HG02938 (cell line): ENCODE measurements at regions not wholly inside any gene's neighbourhood (a gene's known extent, or its start where the extent isn't known, plus 50 kb on each side); places are given as distances from the start of the nearest gene placed in this dataset.

Experiments used
- ATAC-seq: cut with Tn5 transposase; IDR thresholded peaks from one replicate; pipeline ENCODE4 v1.9.1; 2021; ENCODE audit warnings: mild to moderate bottlenecking, moderate library complexity; ENCODE audit not compliant: unreplicated experiment

- ATAC-seq, result no peak
These were observed 614.1 kb downstream of the PCDH7 start for GRCh38 chr4:31334086-31334910.

DNA sequence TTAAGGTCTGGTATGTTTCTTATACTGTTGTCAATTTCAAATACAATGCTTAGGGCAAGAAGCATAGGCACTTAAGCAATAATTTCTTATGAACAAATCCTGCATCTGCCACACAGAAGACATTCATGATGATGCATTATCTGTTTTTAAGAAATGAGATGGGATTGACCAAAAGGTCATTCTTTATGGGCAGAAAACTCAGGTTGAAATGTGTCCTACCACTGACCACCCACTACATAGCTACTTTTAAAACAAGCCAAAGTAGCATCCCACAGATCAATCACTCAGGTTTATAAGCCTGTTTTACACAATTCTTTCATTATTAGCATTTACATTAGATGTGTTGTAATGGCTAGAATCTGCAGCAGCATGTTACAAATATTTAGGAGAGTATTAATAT is 617.8 kb downstream of the PCDH7 start:
- ATAC-seq, result no peak

DNA sequence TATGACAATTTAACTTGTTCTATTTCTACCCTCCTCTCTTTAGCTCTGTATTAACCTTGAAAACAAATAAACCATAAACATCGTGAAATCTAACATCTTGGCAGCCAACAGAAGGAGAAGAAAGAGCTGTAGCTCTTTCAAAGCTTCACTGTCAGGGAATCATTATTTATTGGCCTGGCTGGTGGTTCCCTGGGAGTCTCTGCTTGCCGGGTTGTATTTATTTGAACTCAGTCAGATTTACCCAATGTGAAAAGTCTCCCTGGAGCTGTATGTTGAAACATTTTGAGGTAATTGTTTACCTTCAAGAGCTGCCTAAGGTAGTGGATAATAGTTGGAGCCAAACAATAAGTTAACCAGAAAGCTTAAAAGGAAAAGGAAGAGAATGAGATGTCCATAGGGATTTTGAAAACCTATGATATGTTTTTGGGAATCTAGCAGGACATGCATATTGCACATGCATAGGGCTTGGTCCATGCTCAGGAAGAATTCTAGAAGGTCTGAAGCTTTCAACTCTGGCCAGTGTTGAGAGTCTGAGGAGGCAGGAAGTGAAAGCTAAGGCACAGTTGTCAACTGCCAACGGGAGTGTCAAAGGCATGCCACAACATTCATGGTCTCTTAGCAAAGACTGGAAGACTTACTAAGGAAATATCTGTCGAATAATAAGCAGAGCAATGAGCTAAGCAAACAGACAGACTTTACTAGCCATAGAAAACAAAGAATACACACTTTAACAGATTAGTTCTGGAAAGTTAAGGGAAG is 621.6 kb downstream of the PCDH7 start:
- no peak for ATAC-seq

GRCh38 chr4:31343061-31343460 is 622.9 kb downstream of the PCDH7 start:
- no peak for ATAC-seq

DNA sequence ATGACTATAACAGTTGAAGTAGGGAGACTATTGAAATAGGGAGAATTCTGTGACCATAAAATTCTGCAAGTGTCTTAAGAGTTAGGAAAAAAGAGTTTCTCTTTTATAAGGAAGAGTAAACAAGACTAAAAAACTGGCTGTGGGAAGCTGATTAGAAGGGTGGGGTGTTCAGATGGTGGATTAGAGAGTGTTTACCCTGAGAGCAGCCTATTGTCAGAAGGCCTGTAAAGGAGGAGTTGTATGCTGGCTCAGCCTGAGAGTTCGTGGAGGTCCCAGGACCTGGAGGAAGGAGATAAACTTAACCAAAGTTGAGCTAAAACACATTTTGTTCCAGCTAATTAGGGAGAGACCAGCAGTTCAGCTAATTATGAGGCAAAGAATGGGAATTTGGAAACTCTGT is 629.7 kb downstream of the PCDH7 start:
- ATAC-seq, result no peak

GRCh38 chr4:31351695-31352094 is 631.5 kb downstream of the PCDH7 start:
- ATAC-seq, result no peak

DNA sequence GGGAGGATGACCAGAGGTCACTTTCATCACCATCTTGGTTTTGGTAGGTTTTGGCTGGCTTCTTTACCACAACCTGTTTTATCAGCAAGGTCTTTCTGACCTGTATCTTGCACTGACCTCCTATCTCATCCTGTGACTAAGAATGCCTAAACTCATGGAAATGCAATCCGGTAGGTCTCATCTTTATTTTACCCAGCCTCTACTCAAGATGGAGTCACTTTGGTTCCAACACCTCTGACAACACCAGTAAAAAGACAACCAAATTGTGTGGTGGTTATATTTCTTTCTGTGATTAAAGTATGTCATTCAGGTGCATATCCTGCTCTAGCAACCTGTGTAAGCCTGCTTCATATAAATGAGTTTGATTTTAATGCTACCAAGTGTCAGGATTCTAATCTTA is 636.7 kb downstream of the PCDH7 start:
- ATAC-seq, result no peak

DNA sequence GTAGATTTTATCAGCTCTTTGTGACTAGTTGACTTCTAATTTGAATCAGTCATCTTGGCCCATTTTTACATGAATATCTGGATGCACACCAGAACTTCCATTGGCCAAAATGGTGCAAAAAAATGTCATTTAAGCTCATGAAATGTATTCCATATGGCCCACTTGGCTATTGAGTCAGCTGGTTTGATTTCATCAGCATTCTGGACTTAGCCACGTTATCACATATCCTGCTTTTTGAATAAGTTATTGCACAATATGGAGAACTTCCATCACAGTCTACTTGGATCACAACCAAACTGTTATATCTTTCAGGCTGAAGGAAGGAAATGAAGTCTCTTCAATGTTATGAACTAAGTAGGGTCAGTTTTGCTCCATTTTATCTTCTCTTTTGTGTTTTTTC is 640.6 kb downstream of the PCDH7 start:
- no peak for ATAC-seq

GRCh38 chr4:31362756-31363155 is 642.6 kb downstream of the PCDH7 start:
- no peak for ATAC-seq

DNA sequence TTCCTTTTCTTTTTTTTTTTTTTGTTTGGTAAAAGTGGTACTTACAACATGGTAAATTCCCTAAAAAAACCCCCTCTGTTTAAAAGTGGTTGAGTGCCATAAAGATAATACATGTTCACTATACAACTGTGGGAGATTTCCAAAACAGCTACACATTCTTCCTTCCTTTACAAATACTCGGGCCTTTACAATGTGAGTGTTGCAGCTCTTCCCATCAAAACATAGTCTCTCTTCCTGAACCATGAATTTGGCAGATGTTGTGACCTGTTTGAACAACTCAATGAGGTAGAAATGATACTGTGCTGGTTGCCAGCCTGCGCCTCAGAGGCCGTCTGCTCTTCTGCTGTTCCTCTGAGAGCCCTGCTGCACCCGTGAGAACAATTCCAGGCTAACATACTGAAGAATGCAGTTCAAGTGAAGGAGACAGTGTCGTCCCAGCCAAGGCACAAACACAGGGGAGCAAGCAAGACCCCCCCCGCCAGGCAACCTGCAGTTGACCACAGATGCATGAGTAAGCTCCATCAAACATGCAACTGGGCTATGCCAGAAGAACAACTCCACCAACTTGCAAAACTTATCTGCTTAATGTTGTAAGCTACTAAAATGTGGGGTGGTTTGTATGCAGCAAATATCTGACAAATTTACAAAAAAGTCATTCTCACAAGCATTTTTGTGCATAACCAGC is 645.0 kb downstream of the PCDH7 start:
- ATAC-seq, result no peak

GRCh38 chr4:31366041-31366440 is 645.9 kb downstream of the PCDH7 start:
- ATAC-seq, result no peak

- ATAC-seq, result peak; percentile 98
These were observed 650.8 kb downstream of the PCDH7 start for GRCh38 chr4:31370866-31371465.

GRCh38 chr4:31374256-31374960 is 654.2 kb downstream of the PCDH7 start:
- ATAC-seq, result no peak

GRCh38 chr4:31375936-31376335 is 655.8 kb downstream of the PCDH7 start:
- ATAC-seq, result no peak

- no peak for ATAC-seq
These were observed 659.2 kb downstream of the PCDH7 start for GRCh38 chr4:31379364-31379763.

GRCh38 chr4:31383767-31384166 is 663.6 kb downstream of the PCDH7 start:
- no peak for ATAC-seq

DNA sequence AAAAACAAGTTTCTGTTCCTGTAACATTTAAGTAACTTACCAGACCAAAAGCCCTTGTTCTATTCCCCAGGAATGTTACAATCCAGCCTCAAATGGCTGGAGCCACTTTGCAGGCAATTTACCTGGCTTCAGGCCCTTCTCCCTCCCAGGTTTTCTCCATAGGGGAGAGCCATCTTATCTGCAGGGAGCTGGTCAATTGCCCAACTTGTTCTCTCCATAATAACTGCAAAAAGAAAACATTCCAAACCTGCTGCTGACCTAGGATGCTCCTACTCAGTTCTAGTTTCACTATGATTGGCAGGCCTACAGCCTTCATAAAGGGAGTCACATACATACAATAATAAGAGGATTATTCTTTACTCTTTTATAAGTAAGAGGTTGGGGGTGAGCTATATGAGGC is 670.7 kb downstream of the PCDH7 start:
- ATAC-seq, result no peak

DNA sequence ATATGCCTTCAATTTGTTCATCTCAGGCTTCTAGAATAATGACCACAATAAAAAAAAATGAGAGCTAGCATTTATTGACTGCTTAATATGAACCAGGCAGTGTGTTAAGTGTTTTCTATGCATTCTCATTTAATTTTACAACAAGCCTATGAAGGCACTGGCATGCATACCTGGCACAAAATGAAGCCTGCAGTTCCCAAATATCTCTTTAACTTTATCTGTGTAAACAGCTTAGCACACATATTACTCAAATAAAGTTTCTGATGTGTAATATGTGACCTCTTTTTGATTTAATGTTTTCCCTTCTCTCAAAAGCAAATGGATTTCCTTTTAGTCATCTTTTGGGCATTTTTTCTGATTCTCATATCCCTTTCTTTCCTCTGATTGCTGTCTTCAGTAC is 671.8 kb downstream of the PCDH7 start:
- ATAC-seq, result no peak

DNA sequence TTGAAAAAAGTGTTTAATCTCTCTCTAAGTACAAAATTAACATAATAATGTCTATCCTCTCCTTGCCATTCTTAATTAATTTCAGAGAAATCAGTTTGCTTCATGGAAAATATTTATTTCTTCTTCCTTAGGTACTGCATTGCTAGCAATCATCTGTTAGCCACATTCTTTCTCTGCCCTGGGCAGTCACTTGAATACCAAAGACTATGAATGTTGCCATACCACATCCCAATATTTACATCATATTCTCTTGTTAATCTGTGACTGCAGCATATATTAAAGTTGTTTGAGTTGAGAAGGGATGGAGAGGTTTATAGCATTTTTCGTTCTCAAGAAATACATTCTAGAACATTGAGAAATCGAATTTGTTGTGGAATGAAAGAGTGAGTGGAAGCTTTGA is 672.8 kb downstream of the PCDH7 start:
- ATAC-seq, result no peak

- ATAC-seq, result no peak
These were observed 688.0 kb downstream of the PCDH7 start for GRCh38 chr4:31408121-31408520.

DNA sequence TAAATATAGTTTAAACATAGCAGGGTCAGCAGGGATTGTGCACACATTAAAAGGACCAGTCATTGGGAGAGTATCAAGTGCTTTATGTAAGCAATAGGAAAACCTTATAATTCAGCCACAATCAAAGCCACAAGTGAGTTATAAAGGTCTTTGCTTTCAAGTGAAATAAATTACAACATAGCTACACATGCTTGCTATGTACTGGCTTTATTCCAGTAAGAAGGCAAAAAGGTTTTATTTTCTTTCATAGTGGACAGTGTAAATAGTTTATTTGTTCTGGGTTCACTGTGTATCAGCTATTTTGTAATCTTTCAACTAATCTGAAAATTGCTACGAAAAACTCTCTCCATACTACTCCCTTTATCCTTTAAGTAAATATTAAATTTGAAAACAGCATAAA is 691.4 kb downstream of the PCDH7 start:
- no peak for ATAC-seq
